PC-9 (cell line): ENCODE measurements at regions not wholly inside any gene's neighbourhood (a gene's known extent, or its start where the extent isn't known, plus 50 kb on each side); places are given as distances from the start of the nearest gene placed in this dataset.

Experiments
- BruUV-seq: library from RNA; stranded (reverse); fragments of 400-500 nt; replicated peaks from 2 replicates; lab custom pipeline; 2021; lab: Mats Ljungman, UMichigan
- CTCF ChIA-PET: fragments of 300-600 bp; sonication (Branson Sonifier 250); formaldehyde crosslinking; loops from one replicate; lab custom pipeline; 2022; ENCODE audit warnings: antibody characterized with exemption; lab: Charles Lee
- POLR2A ChIA-PET: fragments of 300-600 bp; sonication (Branson Sonifier 250); formaldehyde crosslinking; loops from one replicate; lab custom pipeline; 2022; ENCODE audit warnings: antibody characterized with exemption; ENCODE audit not compliant: unreplicated experiment; lab: Charles Lee
- DNase-seq, 2 experiments: peaks; one replicate each; pipeline versions ENCODE4 v3.0.0 to v3.0.0-alpha.2; 2015 to 2022; ENCODE audit warnings: mixed read lengths in 1 of 2
- H2AFZ ChIP-seq: fragments of 200-600 bp; sonication (generic); 2 replicates; pipeline ENCODE4 v1.8.1; 2017; ENCODE audit warnings: antibody characterized with exemption
- H3F3A ChIP-seq: fragments of 200-600 bp; sonication (generic); 2 replicates; pipeline ENCODE4 v1.8.1; 2017; ENCODE audit warnings: antibody characterized with exemption, mild to moderate bottlenecking, low read depth; ENCODE audit not compliant: insufficient read depth
- H3K27ac ChIP-seq: fragments of 200-600 bp; sonication (generic); 2 replicates; pipeline ENCODE4 v1.6.1; 2016; ENCODE audit warnings: mixed run types
- H3K27me3 ChIP-seq: fragments of 200-600 bp; sonication (generic); 2 replicates; pipeline ENCODE4 v1.6.1; 2016; ENCODE audit warnings: low read depth, mixed run types; ENCODE audit not compliant: insufficient read depth
- H3K36me3 ChIP-seq: fragments of 200-600 bp; sonication (generic); 2 replicates; pipeline ENCODE4 v1.6.1; 2016; ENCODE audit warnings: low read depth, mixed run types
- H3K4me1 ChIP-seq: fragments of 200-600 bp; sonication (generic); replicated peaks from 2 replicates; pipeline ENCODE4 v1.6.1; 2016; ENCODE audit warnings: mixed run types; ENCODE audit not compliant: insufficient read depth
- H3K4me2 ChIP-seq: fragments of 200-600 bp; sonication (generic); 2 replicates; pipeline ENCODE4 v1.6.1; 2017; ENCODE audit warnings: mixed run types
- H3K4me3 ChIP-seq: fragments of 200-600 bp; sonication (generic); 2 replicates; pipeline ENCODE4 v1.6.1; 2016; ENCODE audit warnings: mixed run types
- H3K79me2 ChIP-seq: fragments of 200-600 bp; sonication (generic); 2 replicates; pipeline ENCODE4 v1.6.1; 2017; ENCODE audit warnings: low read depth, mixed run types
- H3K9me2 ChIP-seq: fragments of 200-600 bp; sonication (generic); 2 replicates; pipeline ENCODE4 v1.8.1; 2017; ENCODE audit warnings: mild to moderate bottlenecking; ENCODE audit not compliant: insufficient read depth
- H3K9me3 ChIP-seq: fragments of 200-600 bp; sonication (generic); 2 replicates; pipeline ENCODE4 v1.8.1; 2016; ENCODE audit warnings: low read depth; ENCODE audit not compliant: insufficient read depth
- H4K20me1 ChIP-seq: fragments of 200-600 bp; sonication (generic); 2 replicates; pipeline ENCODE4 v1.8.1; 2017; ENCODE audit not compliant: insufficient read depth
- CTCF ChIP-seq: fragments of 200-600 bp; sonication (generic); conservative IDR thresholded peaks from 2 replicates; pipeline ENCODE4 v1.6.1; 2017; ENCODE audit warnings: mixed run types, antibody characterized with exemption, mild to moderate bottlenecking, moderate library complexity
- EZH2 ChIP-seq: fragments of 200-600 bp; sonication (generic); IDR thresholded peaks from 2 replicates; pipeline ENCODE4 v1.8.0; 2017; ENCODE audit warnings: antibody characterized with exemption, low read depth
- intact Hi-C: fragments of 100-400 bp; cut with micrococcal nuclease; formaldehyde crosslinking; loops from one replicate; pipeline ENCODE4 v1.10.0; 2022; ENCODE audit not compliant: unreplicated experiment

DNA sequence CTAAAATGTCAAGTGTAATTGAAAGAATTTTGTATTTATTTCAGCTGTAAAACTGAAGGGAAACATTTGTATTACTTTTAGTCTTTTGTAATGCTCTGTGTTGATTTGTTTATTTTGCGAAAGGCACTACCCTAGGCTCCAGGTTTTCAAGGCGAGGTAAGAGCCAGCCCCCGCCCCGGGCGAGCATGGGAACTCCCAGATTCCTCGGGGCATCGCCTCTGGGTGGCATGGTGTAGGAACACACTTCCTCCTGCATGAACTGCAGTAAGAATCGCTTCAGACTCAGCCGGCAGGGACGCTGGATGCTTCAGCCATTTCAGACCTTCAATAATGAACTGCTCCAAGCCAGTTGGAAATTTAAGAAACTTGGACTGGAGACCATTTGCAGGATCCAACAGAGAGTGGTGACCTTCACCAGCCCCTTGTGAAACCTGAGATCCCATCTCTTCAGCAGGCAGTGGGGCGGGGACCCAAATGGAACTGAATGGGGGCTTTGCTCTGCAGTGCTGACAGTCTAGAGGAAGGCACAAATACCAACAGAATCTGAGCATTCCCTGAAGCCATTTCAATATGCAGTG, 544.3 kb upstream of the MGMT start:
- Histone ChIP-seq H3K4me1 (no peaks in the 10 kb centered on the region), H3K27me3 (0 out of 2 replicates have a peak, but pooled peaks cover 3% of the 10 kb centered on the region), H3K9me3 (no peaks in the 10 kb centered on the region), H3K4me3 (no peak overlapping the region), H4K20me1 (no peaks in the 10 kb centered on the region), H2AFZ (no peak overlapping the region), H3K79me2 (no peaks in the 10 kb centered on the region), H3F3A (no peaks in the 10 kb centered on the region), H3K36me3 (no peaks in the 10 kb centered on the region), H3K4me2 (no peak overlapping the region), H3K27ac (no peak overlapping the region), H3K9me2 (no peaks in the 10 kb centered on the region)
- TF ChIP-seq EZH2 = no peak
- TF ChIP-seq CTCF = no peak
- intact Hi-C loops = no loop called here
- DNase-seq = no peak
- CTCF ChIA-PET = no interaction called here
- no TSS peak for BruUV-seq
- POLR2A ChIA-PET = no interaction called here

- intact Hi-C loops = no loop called here
These were observed 542.1 kb upstream of the MGMT start for GRCh38 chr10:128924918-128925317.

GRCh38 chr10:128926711-128927110, 540.3 kb upstream of the MGMT start:
- Histone ChIP-seq H3K27ac (no peak overlapping the region), H3K27me3 (peaks cover 21% of the 10 kb centered on the region), H3K4me1 (no peaks in the 10 kb centered on the region), H3F3A (no peaks in the 10 kb centered on the region), H3K9me3 (no peaks in the 10 kb centered on the region), H3K4me3 (no peak overlapping the region), H3K79me2 (no peaks in the 10 kb centered on the region), H3K36me3 (no peaks in the 10 kb centered on the region), H2AFZ (no peak overlapping the region), H4K20me1 (no peaks in the 10 kb centered on the region), H3K4me2 (no peak overlapping the region), H3K9me2 (no peaks in the 10 kb centered on the region)
- POLR2A ChIA-PET = no interaction called here
- no TSS peak for BruUV-seq
- CTCF ChIA-PET = no interaction called here
- intact Hi-C loops = no loop called here
- TF ChIP-seq CTCF (no peak), EZH2 (no peak)
- DNase-seq = no peak

More at GRCh38 chr10:128924918-128925317, 542.1 kb upstream of the MGMT start:
- DNase-seq = no peak
- Histone ChIP-seq H3F3A (no peaks in the 10 kb centered on the region), H3K27ac (no peak overlapping the region), H4K20me1 (no peaks in the 10 kb centered on the region), H3K27me3 (peaks cover 21% of the 10 kb centered on the region), H2AFZ (no peak overlapping the region), H3K4me2 (no peak overlapping the region), H3K9me3 (no peaks in the 10 kb centered on the region), H3K9me2 (no peaks in the 10 kb centered on the region), H3K4me3 (no peak overlapping the region), H3K4me1 (no peaks in the 10 kb centered on the region), H3K79me2 (no peaks in the 10 kb centered on the region), H3K36me3 (no peaks in the 10 kb centered on the region)
- CTCF ChIA-PET = no interaction called here
- no TSS peak for BruUV-seq
- TF ChIP-seq EZH2 (no peak), CTCF (no peak)
- POLR2A ChIA-PET = no interaction called here
